ENCODE measurements at regions not wholly inside any gene's neighbourhood (a gene's known extent, or its start where the extent isn't known, plus 50 kb on each side); places are given as distances from the start of the nearest gene placed in this dataset.

DNA sequence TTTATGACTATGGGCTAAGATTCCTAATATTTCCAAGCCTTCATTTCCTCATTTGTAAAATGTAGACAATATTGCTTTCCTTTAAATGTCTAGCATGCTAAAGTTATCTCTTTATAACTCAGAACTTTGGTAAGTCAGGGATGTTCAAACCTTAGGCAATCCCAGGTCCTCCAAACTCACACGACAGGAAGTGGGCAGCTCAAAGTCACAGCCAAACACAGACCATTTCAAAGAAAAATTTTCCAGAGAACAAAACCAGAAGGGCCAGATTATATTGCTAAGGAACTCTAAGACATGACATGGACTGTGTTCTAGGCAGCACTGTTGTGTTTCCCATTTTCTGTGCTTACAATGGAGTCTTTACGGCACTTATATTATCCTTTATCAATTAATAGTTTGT is 87.8 kb upstream of the DYNC1I1 start:
- Histone ChIP-seq H4K20me1 (ENCODE audit: control insufficient read depth, extremely low read depth, insufficient read depth, low read length) (no peaks in the 10 kb centered on the region), H3K4me1 (ENCODE audit: control insufficient read depth, extremely low read depth, insufficient read depth, low read length) (no peaks in the 10 kb centered on the region), H3K9ac (ENCODE audit: insufficient read depth, low read length) (no peak overlapping the region), H3K36me3 (ENCODE audit: control insufficient read depth, insufficient read depth, low read length) (no peaks in the 10 kb centered on the region), H3K4me3 (replicated peaks in 1 of 4; ENCODE audit: control extremely low read depth in 1 of 4, insufficient read depth in 1 of 4, low read depth in 3 of 4, low read length in 4 of 4) (no peak overlapping the region), H3K27me3 (ENCODE audit: control insufficient read depth, insufficient read depth, low read length) (no peaks in the 10 kb centered on the region), H3K27ac (ENCODE audit: insufficient read depth, low read length) (no peak overlapping the region), H3K9me3 (ENCODE audit: control insufficient read depth, insufficient read depth, low read depth, low read length) (no peaks in the 10 kb centered on the region), H3K79me2 (ENCODE audit: control insufficient read depth, insufficient read depth, low read length) (no peaks in the 10 kb centered on the region), H3K4me2 (ENCODE audit: extremely low read depth, insufficient read depth, low read length) (no peak overlapping the region), H2AFZ (ENCODE audit: low read length) (no peak overlapping the region)
- TF ChIP-seq EZH2 (IDR thresholded peaks at IDR 0.05; ENCODE audit: low read length, missing control alignments), result no peak
- TF ChIP-seq, protein P1, sequence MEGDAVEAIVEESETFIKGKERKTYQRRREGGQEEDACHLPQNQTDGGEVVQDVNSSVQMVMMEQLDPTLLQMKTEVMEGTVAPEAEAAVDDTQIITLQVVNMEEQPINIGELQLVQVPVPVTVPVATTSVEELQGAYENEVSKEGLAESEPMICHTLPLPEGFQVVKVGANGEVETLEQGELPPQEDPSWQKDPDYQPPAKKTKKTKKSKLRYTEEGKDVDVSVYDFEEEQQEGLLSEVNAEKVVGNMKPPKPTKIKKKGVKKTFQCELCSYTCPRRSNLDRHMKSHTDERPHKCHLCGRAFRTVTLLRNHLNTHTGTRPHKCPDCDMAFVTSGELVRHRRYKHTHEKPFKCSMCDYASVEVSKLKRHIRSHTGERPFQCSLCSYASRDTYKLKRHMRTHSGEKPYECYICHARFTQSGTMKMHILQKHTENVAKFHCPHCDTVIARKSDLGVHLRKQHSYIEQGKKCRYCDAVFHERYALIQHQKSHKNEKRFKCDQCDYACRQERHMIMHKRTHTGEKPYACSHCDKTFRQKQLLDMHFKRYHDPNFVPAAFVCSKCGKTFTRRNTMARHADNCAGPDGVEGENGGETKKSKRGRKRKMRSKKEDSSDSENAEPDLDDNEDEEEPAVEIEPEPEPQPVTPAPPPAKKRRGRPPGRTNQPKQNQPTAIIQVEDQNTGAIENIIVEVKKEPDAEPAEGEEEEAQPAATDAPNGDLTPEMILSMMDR (conservative IDR thresholded peaks at IDR 0.05 in 1 of 2, IDR thresholded peaks at IDR 0.05 in 1 of 2; ENCODE audit: low read depth in 1 of 2, low read length in 2 of 2), result no peak
- DNase-seq (ENCODE audit: low read depth in 2 of 2), result no peak

DNA sequence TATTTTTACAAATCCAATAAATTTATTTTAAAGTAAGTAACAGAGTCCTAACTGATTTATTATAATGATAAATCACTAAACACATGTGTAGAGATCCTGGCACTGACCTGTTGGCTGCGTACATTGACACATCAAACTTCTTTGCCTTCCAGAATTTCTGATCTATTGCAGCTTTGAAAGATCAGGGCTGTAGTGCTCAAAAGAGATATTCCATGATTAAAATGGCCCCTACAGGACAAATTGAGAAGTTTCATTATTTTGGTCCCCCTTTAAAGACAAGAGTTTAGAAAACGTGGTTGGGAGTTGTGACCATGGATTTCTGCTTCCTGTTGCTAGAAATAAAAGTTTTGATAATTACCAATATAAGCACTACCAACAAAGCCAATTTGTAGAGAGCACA is 87.7 kb upstream of the PDK4 start:
- Histone ChIP-seq H3K4me3 (replicated peaks in 1 of 4; ENCODE audit: control extremely low read depth in 1 of 4, insufficient read depth in 1 of 4, low read depth in 3 of 4, low read length in 4 of 4) (no peak overlapping the region), H2AFZ (ENCODE audit: low read length) (no peak overlapping the region), H3K27ac (ENCODE audit: insufficient read depth, low read length) (no peak overlapping the region), H3K36me3 (ENCODE audit: control insufficient read depth, insufficient read depth, low read length) (no peaks in the 10 kb centered on the region), H3K9ac (ENCODE audit: insufficient read depth, low read length) (no peak overlapping the region), H4K20me1 (ENCODE audit: control insufficient read depth, extremely low read depth, insufficient read depth, low read length) (no peaks in the 10 kb centered on the region), H3K4me1 (ENCODE audit: control insufficient read depth, extremely low read depth, insufficient read depth, low read length) (no peaks in the 10 kb centered on the region), H3K9me3 (ENCODE audit: control insufficient read depth, insufficient read depth, low read depth, low read length) (no peaks in the 10 kb centered on the region), H3K79me2 (ENCODE audit: control insufficient read depth, insufficient read depth, low read length) (no peaks in the 10 kb centered on the region), H3K27me3 (ENCODE audit: control insufficient read depth, insufficient read depth, low read length) (no peaks in the 10 kb centered on the region), H3K4me2 (ENCODE audit: extremely low read depth, insufficient read depth, low read length) (no peak overlapping the region)
- TF ChIP-seq, protein P1 (conservative IDR thresholded peaks at IDR 0.05 in 1 of 2, IDR thresholded peaks at IDR 0.05 in 1 of 2; ENCODE audit: low read depth in 1 of 2, low read length in 2 of 2), result peak; percentile 41 to 58
- no peak for TF ChIP-seq EZH2 (IDR thresholded peaks at IDR 0.05; ENCODE audit: low read length, missing control alignments)
- peak; percentile 7 to 77 for DNase-seq (ENCODE audit: low read depth in 2 of 2)

DNA sequence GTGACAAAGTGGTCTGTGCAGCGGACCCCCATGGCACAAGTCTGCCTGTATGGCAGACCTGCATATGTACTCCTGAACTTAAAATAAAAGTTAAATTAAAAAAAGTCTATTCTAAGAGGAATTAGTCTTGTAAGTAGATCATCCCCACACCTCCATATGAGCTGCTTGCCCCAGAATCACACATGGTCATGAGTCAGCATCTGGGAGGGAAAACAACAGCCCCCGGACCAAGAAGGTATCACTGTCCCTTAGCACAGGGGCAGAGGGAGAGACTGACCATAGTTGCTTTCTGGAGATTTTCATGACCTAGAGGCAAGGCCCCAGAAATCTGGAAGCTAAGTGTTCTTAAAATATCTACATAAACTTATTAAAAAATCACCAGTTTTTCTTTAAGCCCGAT is 86.6 kb upstream of the PDK4 start:
- Histone ChIP-seq H3K4me1 (ENCODE audit: control insufficient read depth, extremely low read depth, insufficient read depth, low read length) (no peaks in the 10 kb centered on the region), H3K9ac (ENCODE audit: insufficient read depth, low read length) (no peak overlapping the region), H2AFZ (ENCODE audit: low read length) (no peak overlapping the region), H3K4me2 (ENCODE audit: extremely low read depth, insufficient read depth, low read length) (no peak overlapping the region), H4K20me1 (ENCODE audit: control insufficient read depth, extremely low read depth, insufficient read depth, low read length) (no peaks in the 10 kb centered on the region), H3K4me3 (replicated peaks in 1 of 4; ENCODE audit: control extremely low read depth in 1 of 4, insufficient read depth in 1 of 4, low read depth in 3 of 4, low read length in 4 of 4) (no peak overlapping the region), H3K27ac (ENCODE audit: insufficient read depth, low read length) (no peak overlapping the region), H3K27me3 (ENCODE audit: control insufficient read depth, insufficient read depth, low read length) (no peaks in the 10 kb centered on the region), H3K9me3 (ENCODE audit: control insufficient read depth, insufficient read depth, low read depth, low read length) (no peaks in the 10 kb centered on the region), H3K36me3 (ENCODE audit: control insufficient read depth, insufficient read depth, low read length) (no peaks in the 10 kb centered on the region), H3K79me2 (ENCODE audit: control insufficient read depth, insufficient read depth, low read length) (no peaks in the 10 kb centered on the region)
- no peak for TF ChIP-seq EZH2 (IDR thresholded peaks at IDR 0.05; ENCODE audit: low read length, missing control alignments)
- TF ChIP-seq, protein P1 (conservative IDR thresholded peaks at IDR 0.05 in 1 of 2, IDR thresholded peaks at IDR 0.05 in 1 of 2; ENCODE audit: low read depth in 1 of 2, low read length in 2 of 2), result no peak
- DNase-seq (ENCODE audit: low read depth in 2 of 2), result no peak

All from fibroblast of lung (primary cell).